ENCODE measurements at regions not wholly inside any gene's neighbourhood (a gene's known extent, or its start where the extent isn't known, plus 50 kb on each side); places are given as distances from the start of the nearest gene placed in this dataset.

DNA sequence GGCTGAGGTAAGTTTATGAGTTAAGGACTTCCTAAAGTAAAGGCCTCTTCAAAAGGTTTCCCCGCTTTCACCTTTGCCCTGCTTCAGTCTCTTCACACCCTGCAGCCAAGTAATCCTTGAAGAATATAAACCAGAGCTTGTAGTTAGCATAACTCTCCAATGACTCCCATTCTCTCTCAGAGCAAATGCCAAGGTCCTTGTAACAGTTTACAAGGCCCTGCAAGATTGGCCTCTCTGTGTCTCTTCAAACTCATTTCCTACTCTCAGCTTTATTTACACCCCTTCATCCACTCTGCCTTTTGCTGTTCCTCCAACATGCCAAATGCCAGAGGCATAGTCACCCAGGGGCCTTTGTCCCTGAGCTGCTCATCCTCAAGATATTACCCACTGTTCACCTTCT, 60.5 kb upstream of the MME start:
- H3K4me2 ChIP-seq = no peak overlapping the region
- H3K36me3 ChIP-seq (replicated peaks; ENCODE audit: insufficient read depth, low read depth) = no peaks in the 10 kb centered on the region
- no peaks in the 10 kb centered on the region for H3K27me3 ChIP-seq
- 25% methylated on average over 1 of the region's 1 CpG for WGBS (ENCODE audit: low lambda C conversion rate, missing lambda C conversion rate)
- peaks cover 15% of the 10 kb centered on the region for H3K4me1 ChIP-seq (ENCODE audit: insufficient read depth)
- H3K4me3 ChIP-seq = no peak overlapping the region
- H3K9me3 ChIP-seq (ENCODE audit: low read depth) = no peaks in the 10 kb centered on the region
- H3K27ac ChIP-seq = peak overlapping the region; percentile 48
- no peaks in the 10 kb centered on the region for H3K79me2 ChIP-seq
- TF ChIP-seq EZH2 (IDR thresholded peaks at IDR 0.05; ENCODE audit: borderline replicate concordance) (no peak), CTCF (IDR thresholded peaks at IDR 0.05; ENCODE audit: poor library complexity) (no peak), EZH2phosphoT487 (IDR thresholded peaks at IDR 0.05; ENCODE audit: low read depth, severe bottlenecking, unreplicated experiment) (no peak)
- no peaks in the 10 kb centered on the region for H4K20me1 ChIP-seq (ENCODE audit: insufficient read depth, poor library complexity, severe bottlenecking)
- H3K9me2 ChIP-seq (replicated peaks; ENCODE audit: insufficient read depth) = no peaks in the 10 kb centered on the region
- DNase-seq (ENCODE audit: low spot score) = peak; percentile 61
- H2AFZ ChIP-seq = no peak overlapping the region

GRCh38 chr3:155018621-155019330, 61.3 kb upstream of the MME start:
- Histone ChIP-seq H2AFZ (no peak overlapping the region), H3K27me3 (no peaks in the 10 kb centered on the region), H4K20me1 (ENCODE audit: insufficient read depth, poor library complexity, severe bottlenecking) (no peaks in the 10 kb centered on the region), H3K9me2 (replicated peaks; ENCODE audit: insufficient read depth) (no peaks in the 10 kb centered on the region), H3K27ac (peak overlapping the region; percentile 48), H3K79me2 (no peaks in the 10 kb centered on the region), H3K36me3 (replicated peaks; ENCODE audit: insufficient read depth, low read depth) (no peaks in the 10 kb centered on the region), H3K9me3 (ENCODE audit: low read depth) (no peaks in the 10 kb centered on the region), H3K4me2 (no peak overlapping the region), H3K4me3 (no peak overlapping the region), H3K4me1 (ENCODE audit: insufficient read depth) (peaks cover 15% of the 10 kb centered on the region)
- DNase-seq (ENCODE audit: low spot score) = no peak
- 76% methylated on average over 5 of the region's 5 CpGs for WGBS (ENCODE audit: low lambda C conversion rate, missing lambda C conversion rate)
- TF ChIP-seq EZH2 (IDR thresholded peaks at IDR 0.05; ENCODE audit: borderline replicate concordance) (no peak), EZH2phosphoT487 (IDR thresholded peaks at IDR 0.05; ENCODE audit: low read depth, severe bottlenecking, unreplicated experiment) (no peak), CTCF (IDR thresholded peaks at IDR 0.05; ENCODE audit: poor library complexity) (no peak)

GRCh38 chr3:155015776-155016436, 64.2 kb upstream of the MME start:
- Histone ChIP-seq H3K4me3 (no peak overlapping the region), H3K36me3 (replicated peaks; ENCODE audit: insufficient read depth, low read depth) (no peaks in the 10 kb centered on the region), H3K27me3 (no peaks in the 10 kb centered on the region), H3K27ac (no peak overlapping the region), H3K79me2 (no peaks in the 10 kb centered on the region), H2AFZ (no peak overlapping the region), H3K9me3 (ENCODE audit: low read depth) (no peaks in the 10 kb centered on the region), H3K9me2 (replicated peaks; ENCODE audit: insufficient read depth) (no peaks in the 10 kb centered on the region), H4K20me1 (ENCODE audit: insufficient read depth, poor library complexity, severe bottlenecking) (no peaks in the 10 kb centered on the region), H3K4me2 (no peak overlapping the region), H3K4me1 (ENCODE audit: insufficient read depth) (peaks cover 11% of the 10 kb centered on the region)
- no peak for DNase-seq (ENCODE audit: low spot score)
- WGBS (ENCODE audit: low lambda C conversion rate, missing lambda C conversion rate) = 89% methylated on average over 2 of the region's 2 CpGs
- no peak for TF ChIP-seq CTCF (IDR thresholded peaks at IDR 0.05; ENCODE audit: poor library complexity)
- TF ChIP-seq EZH2phosphoT487 (IDR thresholded peaks at IDR 0.05; ENCODE audit: low read depth, severe bottlenecking, unreplicated experiment) = no peak
- no peak for TF ChIP-seq EZH2 (IDR thresholded peaks at IDR 0.05; ENCODE audit: borderline replicate concordance)

Measured in hepatocyte (in vitro differentiated cells).